GM18867 (cell line): ENCODE measurements at regions not wholly inside any gene's neighbourhood (a gene's known extent, or its start where the extent isn't known, plus 50 kb on each side); places are given as distances from the start of the nearest gene placed in this dataset.

Source experiments
- ATAC-seq: cut with Tn5 transposase; IDR thresholded peaks from one replicate; pipeline ENCODE4 v1.9.1; 2021; ENCODE audit warnings: mild to moderate bottlenecking, moderate library complexity; ENCODE audit not compliant: unreplicated experiment

DNA sequence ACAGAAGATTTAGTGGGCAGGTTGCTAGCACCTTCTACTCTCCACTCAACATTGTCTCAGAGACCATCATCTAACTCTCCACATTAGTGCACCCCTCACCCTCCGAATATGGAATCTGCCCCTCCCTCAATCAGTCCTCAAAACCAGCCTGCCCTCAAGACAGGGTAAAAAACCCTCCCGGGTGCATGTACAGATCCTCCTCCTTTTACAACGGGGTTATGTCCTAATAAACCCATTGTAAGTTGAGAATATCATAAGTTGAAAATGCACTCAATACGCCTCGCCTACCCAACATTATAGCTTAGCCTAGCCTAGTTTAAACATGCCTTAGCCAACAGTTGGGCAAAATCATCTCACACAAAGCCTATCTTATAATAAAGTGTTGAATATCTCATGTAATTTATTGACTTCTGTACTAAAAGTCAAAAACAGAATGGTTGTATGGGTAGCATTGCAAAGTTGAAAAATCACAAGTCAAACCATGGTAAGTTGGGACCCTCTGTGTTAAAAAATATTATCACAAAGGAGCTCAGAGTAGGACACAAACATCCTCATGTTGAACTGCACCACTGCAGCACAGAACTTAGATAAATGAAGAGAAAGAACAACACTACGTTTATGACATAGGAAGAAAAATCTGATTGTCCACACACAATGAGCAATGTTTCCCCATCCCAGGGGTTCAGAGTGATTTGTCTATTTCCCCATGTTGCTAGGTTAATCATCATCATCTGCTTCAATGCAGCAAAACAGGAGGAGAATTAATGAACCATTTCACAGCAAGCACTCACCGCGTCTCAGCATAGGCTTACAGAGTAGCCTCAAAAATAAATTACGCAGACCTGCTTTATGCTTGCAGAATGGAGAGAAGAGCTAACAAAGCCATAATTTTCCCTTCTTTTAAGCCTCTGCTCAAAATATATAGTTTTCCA lies 184.1 kb upstream of the ARL4C start:
- ATAC-seq: no peak

DNA sequence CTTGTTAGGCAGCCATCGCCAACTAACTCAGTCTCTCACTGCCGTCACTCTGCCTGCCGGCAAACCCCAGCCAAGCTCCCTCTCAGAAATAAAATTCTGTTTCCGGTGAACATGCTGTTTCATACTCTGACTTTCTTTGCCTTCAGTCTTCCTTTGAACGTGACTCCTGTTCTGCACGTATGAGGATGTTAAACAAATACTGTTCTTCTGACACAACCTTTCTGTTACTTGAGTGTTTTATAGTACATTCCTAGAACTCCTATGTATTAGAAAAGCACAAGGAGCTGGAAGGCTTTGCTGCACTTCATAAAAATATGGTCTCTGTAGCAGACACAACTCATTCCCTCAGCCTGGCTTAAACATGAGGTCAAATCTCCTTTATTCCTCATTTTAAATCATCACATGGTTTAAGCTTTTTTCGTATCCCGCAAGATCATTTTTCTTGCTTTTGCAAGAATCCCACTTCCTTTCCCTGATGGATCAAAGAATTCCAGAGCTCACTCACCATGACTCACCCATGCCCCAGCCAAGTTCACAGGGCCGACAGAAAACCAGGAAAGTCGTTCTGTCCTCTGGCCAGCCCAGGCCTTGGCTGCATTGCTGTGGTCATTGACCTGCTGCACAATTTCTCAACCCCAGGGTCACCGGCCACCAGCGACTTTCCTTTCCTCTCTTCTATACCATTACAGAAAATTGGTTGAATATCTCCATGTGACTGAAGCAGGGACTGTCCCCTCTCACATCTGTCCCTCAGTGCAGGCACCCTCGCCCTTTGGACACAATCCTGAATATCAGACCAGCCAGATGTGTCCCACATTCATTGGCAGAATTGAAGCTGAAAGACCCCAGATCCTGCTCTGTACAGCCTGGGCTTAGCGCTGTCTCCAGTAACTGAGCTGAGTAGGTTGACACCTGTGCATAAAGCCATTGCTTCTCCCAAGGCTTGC lies 183.1 kb upstream of the ARL4C start:
- ATAC-seq: no peak

DNA sequence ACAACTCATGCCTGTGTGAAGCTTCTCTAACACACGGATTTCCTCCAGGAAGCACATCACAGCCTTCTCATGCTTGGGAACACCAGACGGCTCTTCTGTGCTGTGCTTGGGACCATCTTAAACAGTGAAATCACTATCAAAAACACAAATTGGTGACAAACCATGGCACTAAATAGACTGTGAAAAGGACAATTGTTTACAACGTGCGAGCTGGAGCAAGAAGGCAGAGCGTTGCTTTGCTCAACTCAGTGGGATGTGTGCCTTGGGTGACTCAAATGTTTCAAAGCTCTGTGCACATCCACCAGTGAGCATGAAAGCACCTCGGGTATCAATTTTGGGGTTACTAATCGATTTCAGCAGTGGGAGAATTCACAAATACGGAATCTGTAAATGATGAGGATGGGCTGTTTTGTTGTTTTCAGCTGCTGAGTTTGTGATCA lies 182.4 kb upstream of the ARL4C start:
- no peak for ATAC-seq

GRCh38 chr2:234678711-234679110 lies 181.8 kb upstream of the ARL4C start:
- ATAC-seq: no peak

DNA sequence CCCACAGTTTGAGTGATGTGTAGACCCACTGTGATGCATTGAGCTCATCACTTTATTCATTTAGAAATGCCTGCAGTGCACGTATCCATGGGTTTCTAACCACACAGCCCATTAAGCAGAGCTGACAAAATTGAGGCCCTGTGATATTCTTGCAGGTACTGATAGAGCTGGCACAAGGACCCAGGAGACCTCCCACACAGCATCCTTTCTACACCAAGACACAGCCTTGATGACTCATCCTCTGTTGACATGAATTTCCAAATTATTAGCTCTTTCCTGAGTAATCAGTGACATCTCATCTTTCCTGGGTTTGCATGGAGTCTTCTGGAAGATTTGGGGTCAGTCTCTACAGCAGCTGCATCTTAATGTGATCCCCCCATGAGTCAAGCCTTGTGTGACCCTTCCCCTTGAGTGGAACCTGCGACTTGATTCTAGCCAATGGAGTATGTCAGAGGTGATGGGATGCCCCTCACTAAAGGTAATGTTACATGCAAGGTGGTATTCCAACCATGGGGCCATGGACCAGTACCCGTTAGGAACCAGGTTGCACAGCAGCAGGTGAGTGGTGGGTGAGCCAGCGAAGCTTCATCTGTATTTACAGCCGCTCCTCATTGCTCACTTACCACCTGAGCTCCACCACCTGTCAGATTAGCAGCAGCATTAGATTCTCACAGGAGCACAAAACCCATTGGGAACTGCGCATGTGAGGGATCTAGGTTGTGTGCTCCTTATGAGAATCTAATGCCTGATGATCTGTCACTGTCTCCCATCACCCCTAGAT lies 181.1 kb upstream of the ARL4C start:
- ATAC-seq: no peak

DNA sequence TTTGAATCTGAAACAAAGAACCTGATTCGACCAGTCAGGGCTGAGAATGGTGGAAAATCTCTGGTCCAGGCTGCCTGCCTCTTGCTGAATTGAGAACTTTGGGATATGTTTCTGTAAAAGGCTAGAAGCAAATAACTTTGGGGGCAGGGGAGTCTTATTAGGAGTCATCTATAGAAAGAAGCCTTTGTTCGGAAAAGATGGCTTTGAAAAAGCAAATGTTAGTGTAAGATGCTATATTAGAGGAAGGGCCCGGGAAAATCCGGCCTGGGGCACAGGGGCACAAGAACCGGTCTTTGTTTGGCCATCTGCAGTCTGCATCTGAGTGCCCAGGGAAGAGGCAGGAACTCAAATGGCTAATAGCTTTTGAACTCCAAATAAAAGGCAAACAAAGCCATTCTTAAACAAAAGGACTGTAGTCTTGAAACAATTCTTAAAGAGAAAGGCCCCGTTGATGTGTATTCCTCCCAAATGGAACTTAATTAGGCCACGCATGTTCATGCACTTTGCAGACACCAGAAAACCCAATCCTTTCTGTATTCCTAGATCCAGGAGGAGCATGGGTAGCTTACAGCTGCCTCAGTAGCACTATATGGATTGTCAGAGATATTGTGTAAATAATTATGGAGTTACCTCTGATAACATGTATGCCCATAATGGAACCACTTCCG lies 180.0 kb upstream of the ARL4C start:
- no peak for ATAC-seq

DNA sequence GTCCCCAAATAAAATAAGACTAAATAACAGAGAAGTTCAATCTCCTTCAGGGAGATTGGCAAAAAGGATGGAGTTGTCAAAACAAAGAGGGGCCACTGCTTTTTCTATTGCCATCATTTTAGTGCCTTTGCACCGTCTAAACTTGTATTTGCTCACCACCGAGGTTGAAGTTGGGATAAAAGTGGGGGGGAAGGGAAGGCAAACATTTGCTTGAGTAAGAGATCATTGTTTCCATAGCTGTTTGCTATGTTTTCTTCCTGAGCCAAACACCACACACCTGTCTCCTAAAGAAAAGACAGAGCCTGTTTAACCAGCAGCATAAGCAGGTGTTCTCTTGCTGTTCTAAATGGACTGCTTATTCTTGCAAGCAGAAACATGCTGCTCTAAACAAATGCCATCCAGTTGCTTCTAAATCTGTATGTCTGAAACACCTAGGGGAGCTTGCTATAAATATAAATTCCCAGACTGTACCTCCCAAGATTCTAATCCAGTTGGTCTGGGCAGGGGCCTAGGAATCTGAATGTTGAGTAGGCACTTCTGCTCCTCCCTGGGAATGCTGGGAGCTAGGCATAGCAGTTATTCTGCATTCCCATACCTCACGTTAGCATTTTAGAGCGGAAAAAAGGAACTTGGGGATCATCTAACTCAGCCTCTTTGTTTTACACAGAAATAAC lies 179.4 kb upstream of the ARL4C start:
- ATAC-seq: no peak

GRCh38 chr2:234674781-234675201 lies 177.9 kb upstream of the ARL4C start:
- no peak for ATAC-seq

GRCh38 chr2:234673961-234674759 lies 177.3 kb upstream of the ARL4C start:
- ATAC-seq: no peak

- ATAC-seq: no peak
Observed at GRCh38 chr2:234673501-234673900, 176.6 kb upstream of the ARL4C start.

- ATAC-seq: no peak
Observed at GRCh38 chr2:234672498-234673150, 175.7 kb upstream of the ARL4C start.

DNA sequence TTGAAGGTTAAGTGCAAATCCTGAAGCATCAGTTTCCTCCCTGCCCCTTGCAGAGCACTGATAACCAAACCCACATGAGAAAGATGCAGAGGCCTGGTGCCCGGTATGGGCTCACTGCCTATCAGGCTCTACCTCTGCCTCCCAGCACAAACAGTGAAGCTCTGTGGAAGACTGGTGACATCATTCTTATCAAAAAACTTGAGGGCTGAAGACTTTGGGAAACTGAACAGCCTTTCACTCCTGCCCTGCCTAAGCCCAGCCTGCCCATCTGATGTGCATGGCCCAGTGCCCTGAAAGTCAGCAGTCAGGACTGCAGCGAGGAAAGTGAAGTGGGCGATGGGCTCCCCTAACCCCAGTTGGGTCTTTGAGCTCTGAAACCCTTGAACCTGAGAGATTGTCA lies 174.8 kb upstream of the ARL4C start:
- no peak for ATAC-seq

DNA sequence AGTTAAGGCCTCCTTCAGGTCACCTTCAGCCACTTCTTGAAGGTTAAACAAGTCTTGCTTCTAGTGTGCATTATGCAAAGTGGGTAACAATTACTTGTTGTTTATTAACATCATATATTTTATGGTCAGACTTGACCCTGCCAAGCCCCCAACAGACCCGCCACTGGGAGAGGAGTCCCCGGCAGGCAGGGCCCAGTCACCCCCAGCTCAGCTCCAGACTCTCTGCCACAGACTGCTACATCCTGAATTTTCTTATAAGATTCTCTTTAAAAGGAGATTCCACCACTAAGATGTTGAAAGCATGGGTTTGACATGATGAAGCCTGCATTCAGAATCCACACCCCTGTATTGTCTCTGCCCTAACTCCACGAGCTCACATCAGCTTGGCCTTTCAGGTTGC lies 174.3 kb upstream of the ARL4C start:
- no peak for ATAC-seq

GRCh38 chr2:234670806-234671205 lies 173.9 kb upstream of the ARL4C start:
- no peak for ATAC-seq

GRCh38 chr2:234670052-234670451 lies 173.2 kb upstream of the ARL4C start:
- ATAC-seq: no peak

DNA sequence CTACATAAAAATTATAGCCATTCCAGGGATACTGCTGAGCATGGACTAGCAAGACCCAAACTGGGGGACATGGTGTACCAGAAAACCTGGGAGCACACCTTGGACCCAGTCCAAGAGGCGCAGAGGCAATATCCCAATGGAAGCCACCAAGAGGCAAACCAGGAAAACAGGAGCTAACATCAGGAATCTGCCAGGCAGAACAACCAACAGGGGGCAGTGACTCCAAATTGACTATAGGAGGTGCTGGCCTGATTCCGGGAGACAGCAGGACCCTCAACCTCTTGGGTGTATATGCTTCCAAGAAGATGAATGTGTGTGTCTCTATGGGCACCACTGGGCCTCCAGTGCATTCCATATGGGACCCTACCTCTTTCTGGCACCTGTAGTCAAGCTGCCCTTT lies 172.7 kb upstream of the ARL4C start:
- no peak for ATAC-seq

DNA sequence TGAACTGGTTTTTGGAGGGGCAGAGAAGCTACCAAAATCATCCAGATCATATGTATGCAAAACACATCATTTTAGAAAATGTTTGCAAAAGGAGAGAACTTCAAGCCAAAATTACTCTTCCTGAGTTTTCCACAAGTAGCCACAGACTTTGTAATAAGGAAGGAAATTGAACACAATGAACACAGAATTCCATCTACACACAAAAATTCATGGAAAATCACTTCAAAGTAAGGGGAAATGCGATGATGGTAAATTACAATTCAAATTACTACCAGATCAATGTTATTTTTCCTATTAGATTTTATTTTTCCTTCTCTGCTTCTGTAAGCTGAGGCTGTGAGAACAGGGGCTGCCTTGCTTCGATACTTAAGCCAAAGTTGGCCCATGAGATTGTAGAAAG lies 172.1 kb upstream of the ARL4C start:
- no peak for ATAC-seq

DNA sequence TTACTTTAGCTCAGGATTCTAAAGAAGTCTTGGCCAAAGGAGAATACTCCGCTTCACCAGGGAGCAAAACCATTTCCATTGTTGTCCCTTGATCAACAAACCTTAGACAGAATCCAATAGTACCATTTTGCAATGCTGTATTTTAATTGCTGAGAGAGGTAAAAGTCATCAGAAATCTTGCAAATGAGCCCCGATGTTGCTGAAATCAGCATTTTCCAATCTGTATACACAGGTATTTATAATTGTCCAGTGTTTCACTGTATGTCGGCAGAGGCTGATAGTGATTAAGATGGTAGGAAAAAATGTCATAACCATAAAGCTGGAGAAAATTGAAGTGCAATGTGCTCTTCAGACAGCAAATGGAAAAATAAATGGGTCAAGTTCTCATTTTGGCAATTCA lies 170.0 kb upstream of the ARL4C start:
- no peak for ATAC-seq
